GM19023 (cell line): ENCODE measurements at regions not wholly inside any gene's neighbourhood (a gene's known extent, or its start where the extent isn't known, plus 50 kb on each side); places are given as distances from the start of the nearest gene placed in this dataset.

ENCODE experiments used
- ATAC-seq: cut with Tn5 transposase; IDR thresholded peaks from one replicate; pipeline ENCODE4 v1.9.1; 2021; ENCODE audit warnings: mild to moderate bottlenecking, moderate library complexity; ENCODE audit not compliant: unreplicated experiment

DNA sequence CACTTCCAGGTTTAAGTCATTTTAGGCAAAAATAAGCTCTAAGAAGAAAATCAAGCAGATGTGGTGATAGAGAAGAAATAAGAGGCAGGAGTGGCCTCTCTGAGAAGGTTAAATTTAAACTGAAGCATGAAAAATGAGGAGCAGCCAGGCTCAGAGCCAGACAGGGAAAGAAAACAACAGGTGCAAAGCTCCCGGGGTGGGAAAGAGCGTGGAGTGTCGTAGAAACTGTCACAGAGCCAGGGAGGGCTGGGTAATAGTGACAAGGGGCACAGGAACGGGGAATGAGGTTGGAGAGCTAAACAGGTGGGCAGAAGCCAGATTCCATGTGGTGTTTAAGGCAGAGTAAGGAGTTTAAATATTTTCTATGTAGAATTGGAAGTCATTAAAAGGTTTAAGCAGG, 132.1 kb upstream of the BLID start:
- ATAC-seq, result no peak

DNA sequence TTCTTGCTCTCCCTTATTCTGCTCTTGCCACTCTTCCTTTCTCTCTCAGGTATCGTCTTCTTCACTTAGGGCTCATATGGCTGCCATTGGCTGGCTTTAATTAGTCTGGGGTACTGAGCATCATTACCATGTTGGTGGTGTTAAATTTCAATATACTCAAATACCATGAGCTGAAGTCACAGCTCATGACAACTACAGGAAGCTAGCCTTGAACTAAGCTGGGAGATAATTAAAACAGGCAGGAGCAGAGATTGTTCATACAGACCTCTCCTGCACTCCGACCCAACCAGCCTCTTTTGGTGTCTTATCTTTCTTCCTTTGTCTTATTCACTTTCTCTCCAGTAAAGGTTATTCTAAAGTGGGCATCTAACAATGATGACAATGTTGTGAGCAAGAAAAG, 130.9 kb upstream of the BLID start:
- no peak for ATAC-seq

DNA sequence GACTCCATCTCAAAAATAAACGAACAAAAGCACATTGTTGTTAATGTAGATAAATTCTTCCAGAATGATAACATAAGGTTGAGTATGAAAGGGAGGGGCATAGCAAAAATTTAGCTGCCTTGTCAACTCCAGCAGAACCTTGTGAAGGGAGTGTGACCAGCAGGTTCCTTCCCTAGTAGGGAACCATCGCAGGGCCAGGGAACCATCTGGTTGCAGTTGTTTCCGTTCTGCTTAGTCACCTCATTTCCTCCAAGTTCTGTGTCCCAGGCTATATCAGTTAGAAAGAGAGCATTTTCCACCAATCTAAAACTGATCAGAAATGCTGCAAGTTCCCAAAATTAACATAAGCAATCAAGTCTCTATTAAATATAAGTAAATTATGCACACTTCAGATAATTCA, 126.7 kb upstream of the BLID start:
- ATAC-seq, result no peak

DNA sequence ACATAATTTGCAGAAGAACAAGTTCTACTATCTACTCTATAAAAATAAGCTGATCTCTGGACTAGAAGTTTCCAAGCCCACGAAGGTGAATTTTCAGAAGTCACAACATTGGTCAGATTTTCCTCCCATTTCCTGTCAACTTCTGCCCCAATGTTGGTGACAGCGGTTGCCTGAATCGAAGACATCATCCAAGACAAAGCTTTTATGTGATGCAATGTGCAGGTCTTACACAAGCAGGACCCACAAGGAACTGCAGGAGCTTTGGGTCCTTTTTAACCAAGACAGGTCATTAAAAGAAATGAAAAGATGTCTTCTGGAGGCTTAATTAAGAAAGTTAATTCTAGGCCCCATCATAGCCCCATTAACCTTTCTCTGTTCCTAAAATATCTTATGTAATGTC, 125.6 kb upstream of the BLID start:
- ATAC-seq, result no peak

DNA sequence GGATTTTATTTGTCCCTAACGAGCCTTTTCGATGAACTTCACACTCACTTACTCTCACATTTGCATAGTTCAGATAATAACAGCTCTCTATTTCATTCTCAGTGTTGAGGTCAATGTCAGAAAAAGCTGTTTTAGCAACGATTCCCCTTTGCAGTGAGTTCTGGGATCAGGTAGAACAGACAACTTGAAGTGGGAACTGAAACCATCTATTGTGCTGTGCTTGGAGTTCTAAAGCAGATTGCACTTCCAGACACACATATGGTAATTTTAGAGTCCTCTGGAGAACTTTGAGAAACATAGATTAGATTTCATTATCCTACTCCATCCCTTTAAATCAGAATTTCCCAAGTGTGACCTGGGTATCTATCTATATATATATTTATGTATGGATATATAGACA, 124.6 kb upstream of the BLID start:
- no peak for ATAC-seq

DNA sequence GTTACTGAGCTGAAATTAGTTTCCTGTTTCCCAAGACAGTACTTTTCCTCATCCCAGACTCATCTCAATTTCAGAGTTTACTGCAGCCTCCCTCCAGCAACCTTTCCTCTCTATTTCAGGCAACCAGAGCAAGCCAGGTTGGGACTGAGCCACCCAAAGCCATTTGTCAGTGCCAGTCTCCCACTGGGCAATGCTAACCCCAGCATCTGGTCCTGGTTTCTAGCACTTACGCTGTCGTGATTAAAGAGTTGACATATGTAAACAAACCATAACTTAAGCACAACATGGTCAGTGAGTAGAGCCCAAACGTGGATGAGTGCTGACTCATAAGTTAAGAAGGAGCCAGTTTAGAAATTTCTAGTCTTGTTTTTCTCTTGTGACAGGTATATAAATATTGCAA, 119.6 kb upstream of the BLID start:
- no peak for ATAC-seq

DNA sequence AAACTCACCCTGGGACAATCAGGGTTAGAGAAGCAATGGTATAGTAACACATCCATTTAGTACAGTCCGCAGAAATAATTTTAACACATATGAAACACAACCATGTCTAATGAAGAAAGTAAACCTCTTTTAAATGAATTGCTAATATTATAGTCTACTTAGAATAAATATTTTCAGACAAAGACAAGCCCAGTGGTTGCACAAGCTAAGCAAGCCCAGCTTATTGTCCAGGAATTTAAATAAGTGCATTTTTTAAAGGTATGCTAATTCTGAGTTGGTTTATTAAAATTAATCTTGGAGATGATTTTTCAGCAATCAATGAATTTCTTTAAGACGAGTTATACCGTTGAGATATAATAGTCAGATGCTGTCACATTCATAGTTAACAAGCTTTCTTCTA, 118.8 kb upstream of the BLID start:
- no peak for ATAC-seq

DNA sequence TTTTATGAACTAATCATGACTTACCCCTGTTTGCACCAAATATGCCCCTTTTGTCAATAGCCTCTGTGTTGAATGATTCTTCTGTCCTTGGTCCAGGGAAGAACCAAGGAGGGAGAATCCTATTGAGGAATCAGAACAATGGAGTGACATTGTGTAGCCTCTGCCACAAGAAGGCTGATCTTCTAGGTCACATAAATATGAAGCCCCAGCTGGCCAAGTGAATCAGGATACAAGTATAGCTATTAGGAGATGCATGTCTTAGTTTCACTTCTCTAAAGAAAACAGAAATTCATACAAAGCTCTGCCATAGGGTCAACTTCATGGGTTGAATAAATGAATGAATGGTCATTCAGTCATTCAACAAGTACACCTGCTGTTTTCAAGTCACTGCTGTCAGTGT, 118.2 kb upstream of the BLID start:
- ATAC-seq, result no peak

DNA sequence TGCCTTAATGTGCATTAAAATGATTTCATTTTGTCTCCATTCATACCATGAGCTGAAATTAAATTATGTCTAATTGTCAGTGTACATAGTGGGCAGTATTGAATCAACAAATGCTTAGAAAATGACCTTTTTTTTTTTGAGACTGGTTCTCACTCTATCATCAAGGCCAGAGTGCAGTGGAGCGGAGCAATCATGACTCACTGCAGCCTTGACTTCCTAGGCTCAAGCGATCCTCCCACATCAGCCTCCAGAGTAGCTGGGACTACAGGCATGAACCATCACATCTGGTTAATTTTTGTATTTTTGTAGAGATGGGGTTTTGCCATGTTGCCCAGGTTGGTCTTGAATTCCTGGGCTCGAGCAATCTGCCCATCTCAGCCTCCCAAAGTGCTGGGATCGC, 117.0 kb upstream of the BLID start:
- no peak for ATAC-seq

DNA sequence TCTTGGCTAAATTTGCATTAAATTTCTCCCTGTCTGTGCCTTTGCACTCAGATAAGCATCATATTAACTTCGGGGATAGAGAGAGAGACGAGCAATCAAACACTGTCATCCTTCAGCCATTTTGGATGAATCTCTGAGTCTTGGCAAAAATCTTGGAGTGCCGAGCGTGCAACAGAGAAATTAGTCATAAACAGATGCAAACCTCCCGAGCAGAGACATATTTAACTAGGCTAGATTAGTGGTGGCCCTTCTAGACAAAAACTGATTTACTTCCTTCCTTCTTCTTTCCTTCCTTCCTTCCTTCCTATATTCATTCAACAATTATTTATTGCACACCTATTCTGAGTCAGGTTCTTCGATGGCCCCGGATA, 114.4 kb upstream of the BLID start:
- ATAC-seq, result no peak

DNA sequence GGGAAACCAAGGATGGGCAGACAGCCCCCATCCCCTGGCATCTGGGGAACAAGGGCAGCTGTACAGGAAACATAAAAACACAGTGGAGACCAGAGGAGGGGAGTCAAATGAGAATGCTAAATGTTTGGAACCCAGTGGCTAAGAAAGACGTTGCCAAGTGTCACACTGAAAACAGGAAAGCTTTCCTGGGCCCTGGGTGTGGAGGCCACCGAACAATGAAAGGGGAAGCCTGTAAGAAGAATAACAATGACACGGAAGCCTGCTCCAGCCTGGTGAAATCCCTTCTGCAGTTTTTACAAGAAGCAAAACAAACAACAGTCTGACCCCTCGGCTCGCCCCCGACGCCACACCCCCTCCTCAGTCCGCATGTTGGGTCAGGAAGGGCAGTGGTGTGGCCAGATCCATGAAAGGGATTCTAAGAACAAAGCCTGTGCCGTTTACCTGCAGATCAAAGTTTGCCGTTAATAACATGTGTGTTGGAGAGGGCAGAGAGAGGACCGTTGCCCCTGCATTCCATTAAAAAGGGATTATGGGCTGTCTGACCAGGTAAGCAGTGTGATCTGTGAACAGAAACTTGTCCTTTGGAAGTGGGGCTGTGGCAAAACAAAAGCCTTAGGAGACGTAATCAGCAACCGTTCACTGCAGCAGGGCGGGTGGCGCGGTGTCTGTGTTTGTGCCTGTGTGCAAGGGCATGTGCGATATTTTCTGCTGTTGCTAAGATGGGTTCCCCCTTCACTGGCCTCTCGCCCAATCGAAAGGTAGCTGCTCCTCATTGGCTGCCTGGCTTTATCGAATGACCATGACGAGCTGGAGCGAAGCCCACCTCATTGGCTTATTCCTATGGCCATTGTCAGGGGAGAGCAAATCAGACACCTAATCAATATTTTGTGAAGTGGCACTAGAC, 113.7 kb upstream of the BLID start:
- no peak for ATAC-seq

DNA sequence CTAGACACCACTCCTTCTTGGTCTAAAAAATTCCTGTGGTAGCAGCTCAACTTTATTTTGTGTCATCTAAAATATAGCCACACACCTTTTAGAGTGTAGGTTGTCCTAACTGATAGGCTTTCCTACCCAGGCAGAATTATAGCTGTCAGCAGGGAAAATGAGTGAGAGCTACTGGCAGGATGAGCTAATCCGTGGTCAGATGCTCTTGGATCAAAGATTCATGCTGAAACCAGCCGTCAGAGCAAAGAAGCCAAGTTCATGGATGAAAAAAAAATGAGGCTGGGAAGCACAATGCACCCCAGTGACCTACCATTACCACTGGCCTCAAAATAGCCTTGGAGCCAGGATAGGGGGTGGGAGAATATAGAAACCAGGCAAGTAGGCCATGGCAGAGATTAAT, 113.1 kb upstream of the BLID start:
- no peak for ATAC-seq

DNA sequence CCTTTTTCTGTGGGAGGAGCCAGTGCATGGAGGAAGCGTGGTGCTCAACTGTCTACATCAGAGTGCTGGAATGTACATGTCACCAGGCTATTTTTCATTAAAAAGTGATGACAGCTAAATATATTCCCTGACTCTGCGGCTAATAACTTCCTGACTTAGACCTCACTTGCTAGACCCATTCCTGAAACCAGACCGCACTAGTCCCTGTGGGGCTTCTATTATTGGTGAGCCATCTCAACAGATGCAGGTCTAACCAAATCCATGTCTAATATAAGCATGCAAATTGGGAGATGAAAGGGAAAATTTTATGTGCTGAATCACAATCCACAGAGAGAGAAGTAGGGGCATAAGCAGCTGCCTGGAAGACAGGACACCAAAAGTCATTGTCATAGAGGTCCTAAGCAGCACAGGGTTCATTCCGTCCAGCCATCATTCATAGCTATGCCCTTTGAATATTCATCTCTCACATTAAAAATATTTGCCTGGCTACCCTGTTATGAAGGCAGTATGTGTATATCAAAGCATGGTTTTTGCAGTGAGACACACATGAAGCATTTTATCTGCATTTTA, 110.9 kb upstream of the BLID start:
- ATAC-seq, result no peak

DNA sequence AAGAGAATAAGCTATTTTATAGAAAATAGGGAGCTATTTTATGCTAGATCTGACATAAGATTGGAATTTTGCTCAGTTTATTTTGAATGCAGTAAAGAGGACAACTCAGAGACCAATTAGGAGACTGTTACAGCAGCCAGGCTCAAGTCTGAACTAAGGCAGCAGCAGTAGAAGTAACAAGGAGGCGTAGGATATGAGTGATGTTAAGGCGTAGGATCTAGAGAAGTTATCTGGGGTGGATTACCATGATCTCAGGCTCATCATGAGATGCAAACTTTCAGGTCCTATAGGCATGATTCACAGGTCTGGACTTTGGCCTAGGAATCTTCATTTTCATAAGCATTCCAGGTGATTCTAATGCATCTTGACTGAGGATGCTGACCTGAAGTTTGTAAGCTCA, 108.9 kb upstream of the BLID start:
- ATAC-seq, result no peak

DNA sequence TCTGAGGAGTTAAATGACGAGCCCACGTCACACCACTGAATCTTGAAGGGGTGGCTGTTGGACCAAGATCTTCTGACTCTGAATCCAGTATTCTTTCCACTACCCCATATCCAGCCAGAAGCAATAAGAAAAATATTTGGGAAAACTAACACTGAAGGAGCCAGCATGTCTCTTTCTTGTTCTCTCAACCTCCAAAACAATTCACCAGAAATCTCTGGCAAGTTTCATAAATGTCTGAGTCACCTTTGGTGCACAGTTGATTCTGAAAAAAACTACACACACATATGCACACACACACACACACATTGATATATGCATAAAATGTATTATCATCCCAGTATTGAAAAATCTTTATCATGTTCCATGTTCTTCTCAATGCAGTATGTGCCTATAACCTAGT, 104.3 kb upstream of the BLID start:
- no peak for ATAC-seq

DNA sequence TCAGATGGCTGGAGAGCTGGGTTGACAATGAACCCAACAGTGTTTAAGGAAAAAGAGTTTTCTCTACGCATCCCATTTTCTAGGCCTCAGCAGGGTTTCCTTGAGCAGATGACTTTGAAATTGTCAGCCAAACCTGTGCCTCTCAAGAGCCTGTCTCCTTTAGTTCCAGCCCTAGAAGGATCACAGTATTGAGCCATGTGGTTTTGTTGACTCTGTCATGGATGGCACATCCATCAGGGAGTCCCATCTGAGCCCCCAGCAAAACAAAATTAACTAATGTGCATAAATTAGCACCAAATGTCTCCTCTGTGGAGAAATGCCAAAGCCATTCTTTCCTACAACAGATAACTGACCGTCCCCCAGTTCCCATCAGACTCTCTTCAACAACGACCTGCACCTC, 103.8 kb upstream of the BLID start:
- ATAC-seq, result no peak

DNA sequence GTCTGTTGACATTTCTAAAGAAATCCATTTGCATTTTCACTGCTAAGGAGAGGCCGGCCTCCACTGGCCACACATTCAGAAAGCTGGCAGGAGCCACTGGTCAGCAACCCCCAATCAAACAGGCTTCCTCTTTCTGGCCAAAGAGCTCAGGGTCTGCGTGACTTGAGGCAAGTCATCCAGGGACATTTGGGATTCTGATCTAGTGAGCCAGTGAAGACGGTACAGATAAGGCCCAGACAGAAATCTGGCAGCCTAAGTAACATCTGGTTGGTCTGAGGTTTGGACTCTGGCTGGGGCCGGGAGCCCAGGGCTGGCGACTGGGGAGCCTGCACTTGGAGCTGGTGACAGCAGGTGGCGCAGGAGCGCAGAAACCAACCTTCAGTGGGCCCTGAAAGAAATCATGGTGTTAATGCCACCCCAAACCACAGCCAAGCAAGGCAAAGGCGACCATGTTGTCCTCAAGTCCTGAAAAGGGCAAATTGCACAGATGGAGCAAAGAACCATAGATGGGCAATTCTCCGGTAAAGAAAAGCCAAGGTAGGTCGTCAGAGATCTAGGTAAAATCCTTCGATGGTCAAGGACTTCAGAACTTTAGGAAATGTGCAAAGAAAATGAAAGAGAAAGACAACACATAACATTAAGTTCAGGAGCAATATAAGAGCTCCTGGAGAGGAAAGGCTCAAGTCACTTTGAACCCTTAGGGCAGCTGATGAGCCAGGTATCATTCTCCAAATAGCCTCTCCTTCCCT, 99.4 kb upstream of the BLID start:
- ATAC-seq, result peak; percentile 74

DNA sequence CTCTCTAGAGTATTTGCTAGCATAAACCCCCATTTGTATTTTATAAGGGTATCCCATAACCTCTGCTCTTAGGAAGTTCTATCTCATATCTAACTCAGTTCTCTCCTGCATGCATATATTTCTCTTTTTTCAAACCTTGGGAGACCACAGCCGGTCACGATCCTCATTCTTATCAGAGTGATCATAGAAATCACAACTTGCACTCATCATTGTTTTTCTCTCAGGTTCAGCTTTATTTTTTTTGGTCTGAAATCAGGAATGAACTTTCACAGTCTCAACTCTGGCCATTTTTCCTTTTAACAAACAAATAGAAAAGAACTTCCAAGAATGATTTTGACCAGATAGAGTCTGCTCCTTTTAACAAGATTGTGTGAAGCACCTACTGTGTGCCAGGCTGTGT, 98.6 kb upstream of the BLID start:
- no peak for ATAC-seq

DNA sequence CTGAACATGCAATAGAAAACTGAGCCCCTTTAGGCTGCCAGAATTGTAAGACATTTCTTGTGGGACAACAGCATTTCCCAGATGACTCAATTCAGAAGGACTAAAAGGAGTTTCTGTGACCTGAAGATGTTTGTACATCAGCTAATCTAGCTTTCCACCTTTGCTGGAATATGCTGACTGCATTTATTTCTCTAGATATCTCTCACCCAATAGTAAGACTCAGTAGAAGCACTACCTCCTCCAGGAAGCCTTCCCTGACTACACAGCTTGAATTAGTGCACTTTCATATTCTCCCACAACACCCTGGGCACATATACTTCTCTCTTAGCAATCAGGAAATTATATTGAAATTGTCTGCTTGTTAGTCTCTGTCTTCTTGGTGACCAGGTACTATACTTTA, 98.1 kb upstream of the BLID start:
- no peak for ATAC-seq

DNA sequence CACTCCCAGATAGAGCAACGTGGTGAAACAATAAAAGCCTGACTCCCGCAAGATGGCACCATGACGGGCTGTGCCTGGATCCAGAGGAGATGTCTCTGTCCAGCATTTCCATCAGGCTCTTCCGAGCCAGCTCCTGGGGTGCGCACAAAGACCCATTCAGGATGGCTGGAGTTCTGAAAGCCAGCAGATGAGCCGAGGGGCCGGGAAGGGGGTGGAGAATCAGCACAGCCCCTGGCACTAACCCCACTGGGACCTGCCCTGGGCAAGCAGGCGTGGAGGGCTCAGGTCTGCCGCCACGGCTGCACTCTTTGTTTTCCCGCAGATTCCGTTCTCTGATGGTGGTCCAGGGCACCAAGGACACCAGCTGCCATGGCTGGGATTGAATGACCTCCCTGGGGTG, 97.2 kb upstream of the BLID start:
- no peak for ATAC-seq

DNA sequence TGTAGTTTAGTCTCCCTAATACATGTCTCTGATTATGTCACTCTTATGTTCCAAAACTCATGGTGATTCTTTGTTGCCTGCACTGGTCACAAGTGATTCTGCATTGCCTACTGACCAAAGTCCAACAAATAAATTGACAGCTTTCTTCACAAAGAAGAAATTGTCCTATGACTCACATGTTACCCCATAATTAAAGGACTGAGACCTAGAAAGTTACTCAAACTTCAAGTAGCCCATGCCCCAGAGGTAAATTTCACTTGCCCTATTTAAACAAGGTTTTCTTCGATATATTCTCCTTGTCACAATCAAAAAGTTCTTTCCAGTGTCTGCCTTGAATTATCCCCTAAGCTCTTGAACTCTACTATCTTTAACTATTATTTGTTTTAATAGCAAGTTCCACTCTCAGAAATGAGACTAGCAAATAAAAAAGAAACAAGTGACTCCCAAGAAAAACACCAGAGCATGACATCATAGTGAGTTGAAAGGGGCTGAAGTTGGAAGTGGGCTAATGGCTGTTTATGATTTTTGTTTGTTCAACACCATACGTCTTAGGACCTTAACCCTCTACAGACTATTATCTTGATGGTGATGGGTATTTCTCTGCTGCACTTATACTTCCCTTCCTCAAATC, 94.5 kb upstream of the BLID start:
- ATAC-seq, result no peak
